ENCODE measurements at regions not wholly inside any gene's neighbourhood (a gene's known extent, or its start where the extent isn't known, plus 50 kb on each side); places are given as distances from the start of the nearest gene placed in this dataset.
"Not testable (repeated sequence)": the region's sequence is repeated elsewhere in the genome, so short reads cannot be mapped to it uniquely, and the experiment has no call there.

DNA sequence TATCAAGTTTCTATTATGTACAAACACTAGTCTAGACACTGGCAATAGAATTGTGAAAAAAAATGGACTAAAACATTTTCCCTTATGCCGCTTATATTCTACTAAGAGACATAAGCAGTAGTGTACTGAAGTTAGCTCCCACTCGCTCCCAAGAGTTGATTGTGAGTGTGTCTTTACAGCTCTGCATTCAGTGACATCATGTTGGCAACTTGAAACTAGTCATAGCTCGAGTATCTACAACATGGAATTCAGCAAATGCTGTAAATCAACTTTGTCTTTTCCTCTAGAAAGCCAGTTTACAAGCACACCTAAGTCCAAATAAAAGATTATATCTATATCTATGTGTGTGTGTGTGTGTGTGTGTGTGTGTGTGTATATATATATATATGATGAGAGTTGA is 58.8 kb upstream of the MAGI2 start:
- TF ChIP-seq, protein P1, sequence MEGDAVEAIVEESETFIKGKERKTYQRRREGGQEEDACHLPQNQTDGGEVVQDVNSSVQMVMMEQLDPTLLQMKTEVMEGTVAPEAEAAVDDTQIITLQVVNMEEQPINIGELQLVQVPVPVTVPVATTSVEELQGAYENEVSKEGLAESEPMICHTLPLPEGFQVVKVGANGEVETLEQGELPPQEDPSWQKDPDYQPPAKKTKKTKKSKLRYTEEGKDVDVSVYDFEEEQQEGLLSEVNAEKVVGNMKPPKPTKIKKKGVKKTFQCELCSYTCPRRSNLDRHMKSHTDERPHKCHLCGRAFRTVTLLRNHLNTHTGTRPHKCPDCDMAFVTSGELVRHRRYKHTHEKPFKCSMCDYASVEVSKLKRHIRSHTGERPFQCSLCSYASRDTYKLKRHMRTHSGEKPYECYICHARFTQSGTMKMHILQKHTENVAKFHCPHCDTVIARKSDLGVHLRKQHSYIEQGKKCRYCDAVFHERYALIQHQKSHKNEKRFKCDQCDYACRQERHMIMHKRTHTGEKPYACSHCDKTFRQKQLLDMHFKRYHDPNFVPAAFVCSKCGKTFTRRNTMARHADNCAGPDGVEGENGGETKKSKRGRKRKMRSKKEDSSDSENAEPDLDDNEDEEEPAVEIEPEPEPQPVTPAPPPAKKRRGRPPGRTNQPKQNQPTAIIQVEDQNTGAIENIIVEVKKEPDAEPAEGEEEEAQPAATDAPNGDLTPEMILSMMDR (conservative IDR thresholded peaks at IDR 0.05; ENCODE audit: control insufficient read depth, insufficient read depth, low read depth, low read length), result no peak
- H3K4me3 ChIP-seq (ENCODE audit: control insufficient read depth, low read depth, low read length), result no peak overlapping the region
- no peak for DNase-seq (ENCODE audit: low read depth)

GRCh38 chr7:79511056-79511455 is 57.6 kb upstream of the MAGI2 start:
- not testable (repeated sequence) for H3K4me3 ChIP-seq (ENCODE audit: control insufficient read depth, low read depth, low read length); DNase-seq (ENCODE audit: low read depth)

- TF ChIP-seq, protein P1 (conservative IDR thresholded peaks at IDR 0.05; ENCODE audit: control insufficient read depth, insufficient read depth, low read depth, low read length), result no peak
- no peak for DNase-seq (ENCODE audit: low read depth)
- H3K4me3 ChIP-seq (ENCODE audit: control insufficient read depth, low read depth, low read length), result no peak overlapping the region
Measured at GRCh38 chr7:79507131-79507530, 53.7 kb upstream of the MAGI2 start.

GRCh38 chr7:79506481-79506880 is 53.0 kb upstream of the MAGI2 start:
- no peak for DNase-seq (ENCODE audit: low read depth)
- TF ChIP-seq, protein P1 (conservative IDR thresholded peaks at IDR 0.05; ENCODE audit: control insufficient read depth, insufficient read depth, low read depth, low read length), result no peak
- no peak overlapping the region for H3K4me3 ChIP-seq (ENCODE audit: control insufficient read depth, low read depth, low read length)

- DNase-seq (ENCODE audit: low read depth), result no peak
- no peak overlapping the region for H3K4me3 ChIP-seq (ENCODE audit: control insufficient read depth, low read depth, low read length)
- TF ChIP-seq, protein P1 (conservative IDR thresholded peaks at IDR 0.05; ENCODE audit: control insufficient read depth, insufficient read depth, low read depth, low read length), result no peak
Measured at GRCh38 chr7:79504607-79505389, 51.3 kb upstream of the MAGI2 start.
